Sigmoid colon (tissue), 6 donors: ENCODE measurements at regions not wholly inside any gene's neighbourhood (a gene's known extent, or its start where the extent isn't known, plus 50 kb on each side); places are given as distances from the start of the nearest gene placed in this dataset.

Source experiments
- DNase-seq: peaks from one replicate; pipeline ENCODE4 v3.0.0-alpha.2; 2019
- H3K27ac ChIP-seq, 4 donors: fragments of 200-600 bp; sonication (generic); one replicate each; pipeline ENCODE4 v1.5.1; 2016 to 2019; ENCODE audit warnings: mild to moderate bottlenecking in 1 of 4
- H3K27me3 ChIP-seq, 3 donors: fragments of 200-600 bp; sonication (generic); one replicate each; pipeline ENCODE4 v1.5.1; 2019; ENCODE audit warnings: mild to moderate bottlenecking in 1 of 3
- H3K36me3 ChIP-seq, 4 donors: fragments of 200-600 bp; sonication (generic); one replicate each; pipeline ENCODE4 v1.5.1; 2016 to 2019
- H3K4me1 ChIP-seq, 4 donors: fragments of 200-600 bp; sonication (generic); one replicate each; pipeline ENCODE4 v1.5.1; 2017 to 2019
- H3K4me3 ChIP-seq, 4 donors: fragments of 200-600 bp; sonication (generic); one replicate each; pipeline ENCODE4 v1.5.1; 2017 to 2019; ENCODE audit warnings: mild to moderate bottlenecking in 2 of 4, moderate library complexity in 1 of 4
- H3K9me3 ChIP-seq, 4 donors: fragments of 200-600 bp in 3 of 4; sonication (generic) in 3 of 4; one replicate each; pipeline versions ENCODE4 v1.5.1 to v1.6.1; 2013 to 2019
- CTCF ChIP-seq, 4 experiments: fragments of 450-650 bp in 3 of 4; fragments of 200-600 bp in 1 of 4; IDR thresholded peaks; one replicate each; pipeline ENCODE4 v1.5.1; 2016 to 2019; ENCODE audit warnings: antibody characterized with exemption in 4 of 4, mild to moderate bottlenecking in 3 of 4, moderate library complexity in 2 of 4
- EP300 ChIP-seq, 4 donors: sonication (generic); formaldehyde crosslinking; IDR thresholded peaks; one replicate each; pipeline ENCODE4 v1.6.1; 2017; ENCODE audit warnings: antibody characterized with exemption in 4 of 4
- POLR2A ChIP-seq, 2 donors: fragments of 450-650 bp; IDR thresholded peaks; one replicate each; pipeline ENCODE4 v1.6.1; 2016; ENCODE audit warnings: antibody characterized with exemption in 2 of 2, mild to moderate bottlenecking in 2 of 2, moderate library complexity in 2 of 2
- POLR2AphosphoS5 ChIP-seq, 4 donors: sonication (generic); formaldehyde crosslinking; IDR thresholded peaks; one replicate each; pipeline ENCODE4 v1.6.1; 2017; ENCODE audit warnings: antibody characterized with exemption in 4 of 4
- WGBS, 2 donors: extraction: QIAGEN DNeasy Blood & Tissue Kit; methylation state at CpG; one replicate each; pipeline ENCODE4 v1.1.7; 2013; 5-methylcytosine and 5-hydroxymethylcytosine counted together
- intact Hi-C: fragments of 100-400 bp; cut with DNase I; formaldehyde crosslinking; loops from one replicate; pipeline ENCODE4 v1.15.1; 2023
- donor health status: healthy with polysubstance abuse.
- donor health status: healthy.

- H3K9me3 ChIP-seq, result no peaks in the 10 kb centered on the region
- DNase-seq, result no peak
- TF ChIP-seq CTCF (IDR thresholded peaks at IDR 0.05) (no peak), POLR2AphosphoS5 (IDR thresholded peaks at IDR 0.05) (no peak), EP300 (IDR thresholded peaks at IDR 0.05) (no peak), POLR2A (IDR thresholded peaks at IDR 0.05) (no peak)
- H3K27ac ChIP-seq, result no peak overlapping the region
- H3K36me3 ChIP-seq, result no peaks in the 10 kb centered on the region
- H3K27me3 ChIP-seq, result no peaks in the 10 kb centered on the region
- no peaks in the 10 kb centered on the region for H3K4me1 ChIP-seq
- 22 to 45% methylated on average over 5 of the region's 5 CpGs for WGBS, 2 donors
- intact Hi-C loops, result no loop called here
- no peak overlapping the region for H3K4me3 ChIP-seq
These were observed 798.4 kb upstream of the EEF2KMT start for GRCh38 chr16:5895976-5896375.

GRCh38 chr16:5895137-5895536 lies 797.5 kb upstream of the EEF2KMT start:
- intact Hi-C loops, result no loop called here
- TF ChIP-seq POLR2A (IDR thresholded peaks at IDR 0.05) (no peak), EP300 (IDR thresholded peaks at IDR 0.05) (no peak), POLR2AphosphoS5 (IDR thresholded peaks at IDR 0.05) (no peak), CTCF (IDR thresholded peaks at IDR 0.05) (no peak)
- H3K4me3 ChIP-seq, result no peak overlapping the region
- no peak overlapping the region for H3K27ac ChIP-seq
- no peaks in the 10 kb centered on the region for H3K27me3 ChIP-seq
- H3K4me1 ChIP-seq, result no peaks in the 10 kb centered on the region
- no peaks in the 10 kb centered on the region for H3K36me3 ChIP-seq
- no peak for DNase-seq
- H3K9me3 ChIP-seq, result no peaks in the 10 kb centered on the region
- 83 to 87% methylated on average over 4 of the region's 4 CpGs for WGBS, 2 donors

GRCh38 chr16:5891296-5891695 lies 793.7 kb upstream of the EEF2KMT start:
- Histone ChIP-seq H3K9me3 (no peaks in the 10 kb centered on the region), H3K4me1 (no peaks in the 10 kb centered on the region), H3K27ac (no peak overlapping the region), H3K4me3 (no peak overlapping the region), H3K27me3 (no peaks in the 10 kb centered on the region), H3K36me3 (no peaks in the 10 kb centered on the region)
- intact Hi-C loops, result no loop called here
- no peak for DNase-seq
- TF ChIP-seq POLR2AphosphoS5 (IDR thresholded peaks at IDR 0.05), result no peak
- 83 to 88% methylated on average over 7 of the region's 7 CpGs for WGBS, 2 donors

GRCh38 chr16:5885521-5885920 lies 787.9 kb upstream of the EEF2KMT start:
- intact Hi-C loops, result no loop called here
- no peak overlapping the region for H3K27ac ChIP-seq
- H3K9me3 ChIP-seq, result no peaks in the 10 kb centered on the region
- no peaks in the 10 kb centered on the region for H3K27me3 ChIP-seq
- no peak for DNase-seq
- no peak overlapping the region for H3K4me3 ChIP-seq
- no peaks in the 10 kb centered on the region for H3K4me1 ChIP-seq
- H3K36me3 ChIP-seq, result no peaks in the 10 kb centered on the region
- TF ChIP-seq POLR2A (IDR thresholded peaks at IDR 0.05) (no peak), CTCF (IDR thresholded peaks at IDR 0.05) (no peak)
- 81 to 85% methylated on average over 6 of the region's 6 CpGs for WGBS, 2 donors

GRCh38 chr16:5884996-5885395 lies 787.4 kb upstream of the EEF2KMT start:
- 63 to 83% methylated on average over 5 of the region's 5 CpGs for WGBS, 2 donors
- DNase-seq, result no peak
- TF ChIP-seq POLR2AphosphoS5 (IDR thresholded peaks at IDR 0.05) (no peak), POLR2A (IDR thresholded peaks at IDR 0.05) (no peak), EP300 (IDR thresholded peaks at IDR 0.05) (no peak)
- Histone ChIP-seq H3K27ac (no peak overlapping the region), H3K27me3 (no peaks in the 10 kb centered on the region), H3K4me3 (no peak overlapping the region), H3K9me3 (no peaks in the 10 kb centered on the region), H3K4me1 (no peaks in the 10 kb centered on the region), H3K36me3 (no peaks in the 10 kb centered on the region)
- intact Hi-C loops, result no loop called here

- TF ChIP-seq CTCF (IDR thresholded peaks at IDR 0.05) (no peak), POLR2AphosphoS5 (IDR thresholded peaks at IDR 0.05) (no peak), EP300 (IDR thresholded peaks at IDR 0.05) (no peak), POLR2A (IDR thresholded peaks at IDR 0.05) (no peak)
- Histone ChIP-seq H3K36me3 (no peaks in the 10 kb centered on the region), H3K4me1 (no peaks in the 10 kb centered on the region), H3K9me3 (no peaks in the 10 kb centered on the region), H3K27ac (no peak overlapping the region), H3K27me3 (no peaks in the 10 kb centered on the region), H3K4me3 (no peak overlapping the region)
- intact Hi-C loops, result no loop called here
- WGBS, 2 donors, result 78 to 89% methylated on average over 8 of the region's 8 CpGs
- no peak for DNase-seq
These were observed 786.7 kb upstream of the EEF2KMT start for GRCh38 chr16:5884339-5884738.
